22Rv1 (cell line): ENCODE measurements at regions not wholly inside any gene's neighbourhood (a gene's known extent, or its start where the extent isn't known, plus 50 kb on each side); places are given as distances from the start of the nearest gene placed in this dataset.

Source experiments
- ZFX ChIP-seq: fragments of 450-650 bp; IDR thresholded peaks from 2 replicates; pipeline ENCODE4 v1.6.1; 2017; ENCODE audit warnings: antibody characterized with exemption, borderline replicate concordance
- TF ChIP-seq, protein P1 (sequence below): fragments of 450-650 bp; IDR thresholded peaks from 2 replicates; pipeline ENCODE4 v1.5.1; 2017; ENCODE audit warnings: mild to moderate bottlenecking

- TF ChIP-seq, protein P1, sequence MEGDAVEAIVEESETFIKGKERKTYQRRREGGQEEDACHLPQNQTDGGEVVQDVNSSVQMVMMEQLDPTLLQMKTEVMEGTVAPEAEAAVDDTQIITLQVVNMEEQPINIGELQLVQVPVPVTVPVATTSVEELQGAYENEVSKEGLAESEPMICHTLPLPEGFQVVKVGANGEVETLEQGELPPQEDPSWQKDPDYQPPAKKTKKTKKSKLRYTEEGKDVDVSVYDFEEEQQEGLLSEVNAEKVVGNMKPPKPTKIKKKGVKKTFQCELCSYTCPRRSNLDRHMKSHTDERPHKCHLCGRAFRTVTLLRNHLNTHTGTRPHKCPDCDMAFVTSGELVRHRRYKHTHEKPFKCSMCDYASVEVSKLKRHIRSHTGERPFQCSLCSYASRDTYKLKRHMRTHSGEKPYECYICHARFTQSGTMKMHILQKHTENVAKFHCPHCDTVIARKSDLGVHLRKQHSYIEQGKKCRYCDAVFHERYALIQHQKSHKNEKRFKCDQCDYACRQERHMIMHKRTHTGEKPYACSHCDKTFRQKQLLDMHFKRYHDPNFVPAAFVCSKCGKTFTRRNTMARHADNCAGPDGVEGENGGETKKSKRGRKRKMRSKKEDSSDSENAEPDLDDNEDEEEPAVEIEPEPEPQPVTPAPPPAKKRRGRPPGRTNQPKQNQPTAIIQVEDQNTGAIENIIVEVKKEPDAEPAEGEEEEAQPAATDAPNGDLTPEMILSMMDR, result no peak
- TF ChIP-seq ZFX, result no peak
Observed at GRCh38 chr3:166322391-166322790, 485.2 kb upstream of the BCHE start.
